Putamen (tissue), 1 donor: ENCODE measurements at regions not wholly inside any gene's neighbourhood (a gene's known extent, or its start where the extent isn't known, plus 50 kb on each side); places are given as distances from the start of the nearest gene placed in this dataset.
"Not testable (repeated sequence)": the region's sequence is repeated elsewhere in the genome, so short reads cannot be mapped to it uniquely, and the experiment has no call there.

Experiments used
- DNase-seq: peaks from one replicate; pipeline ENCODE4 v3.0.0-alpha.2; 2016; ENCODE audit warnings: low spot score

DNA sequence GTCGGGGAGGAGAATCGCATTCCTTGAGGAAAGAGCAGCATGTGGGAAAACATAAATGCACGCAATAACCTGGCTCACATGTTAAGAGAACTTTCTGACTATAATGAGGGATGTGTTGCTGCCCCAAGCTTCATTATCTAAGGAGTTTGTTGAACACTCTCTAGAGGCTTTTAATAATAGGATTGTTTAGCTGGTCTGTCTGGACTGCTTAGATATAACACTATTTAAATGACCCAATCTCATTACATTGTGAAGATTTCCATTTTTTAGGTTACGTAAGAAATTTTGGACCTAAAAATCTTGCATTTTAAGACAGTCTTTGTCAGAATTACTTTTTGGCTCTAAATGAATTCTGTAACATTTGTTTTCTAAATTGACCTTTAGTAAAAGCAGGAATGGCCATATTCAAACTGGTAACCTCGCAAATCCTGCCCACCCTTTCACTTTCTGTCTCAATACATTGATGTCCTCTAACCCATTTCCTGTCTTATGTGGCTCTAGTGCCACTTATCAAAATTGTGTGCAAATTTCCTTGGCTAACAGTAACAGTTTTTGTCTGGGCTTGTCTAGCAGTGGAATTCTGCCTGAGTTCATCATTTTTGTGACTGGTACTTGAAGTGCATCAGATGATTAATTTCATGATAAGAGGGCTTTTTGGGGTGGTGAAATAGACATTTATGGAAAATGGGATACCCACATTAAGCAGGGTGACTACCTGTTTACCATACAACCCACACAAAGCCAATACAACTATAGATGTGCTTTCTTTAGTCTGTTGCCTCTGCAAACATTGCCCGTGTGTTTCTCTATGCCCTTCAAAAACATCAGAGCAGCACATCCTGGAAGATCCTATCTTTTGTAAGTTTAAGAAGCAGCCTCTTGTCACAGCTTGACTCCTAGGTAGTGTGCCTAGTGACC is 61.6 kb upstream of the IKBKE start:
- not testable (repeated sequence) for DNase-seq

DNA sequence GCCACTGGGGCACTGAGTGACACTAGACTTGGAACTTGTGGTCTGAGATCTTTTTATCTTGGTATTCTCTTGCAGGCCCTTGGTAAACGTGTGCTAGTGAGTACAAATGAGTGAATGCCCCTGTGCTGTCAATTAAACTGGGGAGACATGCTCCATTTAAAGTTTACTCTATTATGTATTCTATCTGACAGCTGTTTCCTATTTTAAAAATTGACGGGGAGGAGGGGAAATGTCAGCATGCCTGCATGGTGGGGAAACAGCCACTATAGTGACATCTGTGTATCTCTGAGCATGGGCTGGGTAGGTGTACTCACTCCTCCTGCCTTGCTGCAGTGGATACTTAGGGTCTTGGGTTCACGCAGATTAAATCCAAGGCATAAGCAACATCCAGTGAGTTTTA is 59.0 kb upstream of the IKBKE start:
- no peak for DNase-seq

DNA sequence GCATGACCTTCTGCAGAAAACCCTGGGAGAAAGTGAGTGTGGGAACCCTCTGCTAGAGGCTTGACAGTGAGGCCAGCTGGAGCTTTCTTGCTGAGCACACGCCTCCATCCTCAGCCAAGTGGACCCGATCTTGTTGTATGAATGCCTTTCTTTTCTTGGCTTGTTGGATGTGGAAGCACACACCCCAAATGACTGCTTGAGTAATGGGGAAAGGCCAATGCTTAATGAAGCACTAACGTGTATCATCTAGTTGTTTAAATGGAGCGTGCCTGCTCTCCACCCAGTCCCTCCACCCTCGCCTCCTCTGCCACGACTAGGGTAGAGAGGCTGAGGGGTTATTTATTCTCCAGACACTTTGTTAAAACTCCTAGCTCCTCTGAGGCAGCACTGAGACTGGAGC is 54.3 kb upstream of the IKBKE start:
- no peak for DNase-seq

DNA sequence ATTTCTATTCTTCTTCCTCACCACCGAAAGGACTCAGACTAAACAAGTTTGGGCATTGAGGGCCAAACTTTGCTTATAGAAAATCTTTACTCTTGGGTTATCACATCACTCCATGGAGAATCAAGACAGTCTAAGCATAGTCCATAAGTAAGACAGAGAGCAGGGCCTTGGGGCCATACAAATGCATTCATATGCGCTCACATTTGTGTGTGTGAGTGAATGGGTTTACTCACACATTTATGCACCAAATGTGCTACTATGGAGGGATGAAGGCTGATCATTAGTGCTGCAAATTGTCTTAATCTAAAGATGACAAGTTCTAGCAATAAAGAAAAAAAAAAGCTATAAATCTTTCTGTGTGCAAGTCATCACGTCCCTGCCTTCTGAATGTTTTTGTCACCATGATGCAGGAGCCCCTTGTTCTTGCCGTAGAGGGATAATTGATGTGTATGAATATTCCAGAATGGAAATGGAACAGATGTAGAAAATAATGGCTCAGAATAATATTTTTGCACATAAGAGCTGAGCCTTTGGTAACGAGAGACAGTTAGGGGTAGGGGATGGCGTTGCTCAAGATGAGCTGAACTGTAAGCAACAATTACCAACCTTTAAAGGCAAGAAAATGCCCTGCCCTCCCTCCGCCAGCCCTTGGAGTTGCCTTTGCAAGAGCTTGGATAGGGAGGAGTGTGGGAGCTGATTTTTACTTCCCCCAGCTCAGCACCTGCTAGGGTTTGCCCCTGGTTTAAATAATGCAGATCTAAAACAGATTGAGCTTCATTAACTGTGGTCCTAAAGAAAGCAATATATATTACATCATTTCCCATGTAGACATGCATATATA is 52.3 kb upstream of the IKBKE start:
- DNase-seq = no peak

DNA sequence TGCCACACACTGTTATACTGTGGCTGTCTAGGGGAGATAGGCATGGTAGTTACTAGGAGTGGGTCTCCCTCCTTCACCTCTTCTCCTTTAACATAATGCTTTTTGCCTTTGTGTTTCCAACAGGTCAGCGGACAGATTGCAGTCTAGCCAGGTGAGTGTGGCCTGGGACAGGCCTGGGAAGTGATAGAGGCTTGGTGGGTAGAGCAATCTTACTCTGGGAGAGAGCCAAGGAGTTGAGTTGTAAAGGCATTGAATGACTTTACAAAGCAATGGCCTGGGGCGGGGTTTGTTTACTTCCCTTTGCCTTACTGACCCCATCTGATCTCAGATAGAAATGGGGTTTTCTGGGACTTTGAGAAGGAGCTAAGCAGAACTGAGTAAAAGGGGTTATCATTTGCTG is 51.0 kb upstream of the IKBKE start:
- DNase-seq = no peak

DNA sequence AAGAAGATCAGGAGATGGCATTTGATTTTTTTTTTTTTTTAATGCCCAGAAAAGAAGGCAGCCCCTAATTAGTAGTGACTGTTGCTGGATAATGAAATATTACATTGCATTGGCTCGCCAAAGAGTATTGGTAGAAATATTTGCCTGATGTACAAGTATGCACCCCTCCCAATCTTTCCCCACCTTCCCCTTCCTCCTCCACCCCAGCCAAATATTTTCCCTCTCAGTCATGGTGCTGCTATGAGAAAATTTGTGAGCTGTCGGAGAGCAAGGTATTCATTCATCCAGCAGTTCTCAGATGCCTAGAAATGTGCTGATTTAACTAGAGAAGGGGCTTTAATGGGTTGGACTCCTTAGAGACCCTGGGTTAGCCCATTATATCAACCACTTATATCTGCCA is 50.5 kb upstream of the IKBKE start:
- no peak for DNase-seq

DNA sequence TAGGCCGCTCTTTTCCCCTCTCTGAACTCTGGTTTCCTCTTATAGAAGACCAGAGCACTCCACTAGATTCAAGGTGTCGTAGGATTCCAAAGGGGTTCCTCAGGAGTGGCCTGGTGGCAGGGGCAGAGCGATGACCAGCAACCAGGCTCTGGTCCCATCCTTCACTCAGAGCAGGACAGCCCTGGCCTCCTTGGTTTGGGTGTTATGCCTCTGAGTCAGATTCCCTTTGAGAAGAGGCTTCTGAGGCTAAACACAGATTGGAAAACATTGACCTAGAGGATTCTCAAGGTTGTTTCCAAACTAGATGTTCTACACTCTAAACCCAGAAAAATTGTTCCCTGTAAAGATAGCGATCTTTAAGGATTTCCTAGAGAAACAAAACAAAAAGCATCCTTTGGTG is 49.8 kb upstream of the IKBKE start:
- DNase-seq = no peak
